Fibroblast of skin of right biceps (primary cell): ENCODE measurements at regions not wholly inside any gene's neighbourhood (a gene's known extent, or its start where the extent isn't known, plus 50 kb on each side); places are given as distances from the start of the nearest gene placed in this dataset.
A peak's percentile ranks its signal among the peaks of the same experiment; 100 is the strongest.
"Not testable (repeated sequence)": the region's sequence is repeated elsewhere in the genome, so short reads cannot be mapped to it uniquely, and the experiment has no call there.

ENCODE experiments used
- DNase-seq: peaks from one replicate; pipeline ENCODE4 v3.0.0-alpha.2; 2013

DNA sequence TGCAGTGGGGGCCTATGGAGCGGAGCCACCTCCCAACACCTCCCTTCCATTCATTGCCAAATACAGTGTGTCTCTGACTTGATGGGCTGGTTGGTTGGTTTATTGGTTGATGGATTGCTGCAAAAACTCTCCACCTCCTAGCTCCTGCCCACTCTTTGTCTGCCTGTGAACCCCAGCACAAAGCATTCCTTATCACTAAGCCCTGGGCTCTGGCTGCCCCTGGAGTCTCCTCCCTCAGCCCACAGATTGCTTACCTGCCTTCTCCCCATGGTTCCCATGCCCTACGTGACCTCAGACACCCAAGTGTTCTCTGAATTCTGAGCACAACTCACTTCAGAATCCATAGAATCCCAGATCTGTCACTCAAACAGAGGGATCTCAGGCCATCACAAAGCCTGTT is 139.1 kb upstream of the TPM1 start:
- no peak for DNase-seq

DNA sequence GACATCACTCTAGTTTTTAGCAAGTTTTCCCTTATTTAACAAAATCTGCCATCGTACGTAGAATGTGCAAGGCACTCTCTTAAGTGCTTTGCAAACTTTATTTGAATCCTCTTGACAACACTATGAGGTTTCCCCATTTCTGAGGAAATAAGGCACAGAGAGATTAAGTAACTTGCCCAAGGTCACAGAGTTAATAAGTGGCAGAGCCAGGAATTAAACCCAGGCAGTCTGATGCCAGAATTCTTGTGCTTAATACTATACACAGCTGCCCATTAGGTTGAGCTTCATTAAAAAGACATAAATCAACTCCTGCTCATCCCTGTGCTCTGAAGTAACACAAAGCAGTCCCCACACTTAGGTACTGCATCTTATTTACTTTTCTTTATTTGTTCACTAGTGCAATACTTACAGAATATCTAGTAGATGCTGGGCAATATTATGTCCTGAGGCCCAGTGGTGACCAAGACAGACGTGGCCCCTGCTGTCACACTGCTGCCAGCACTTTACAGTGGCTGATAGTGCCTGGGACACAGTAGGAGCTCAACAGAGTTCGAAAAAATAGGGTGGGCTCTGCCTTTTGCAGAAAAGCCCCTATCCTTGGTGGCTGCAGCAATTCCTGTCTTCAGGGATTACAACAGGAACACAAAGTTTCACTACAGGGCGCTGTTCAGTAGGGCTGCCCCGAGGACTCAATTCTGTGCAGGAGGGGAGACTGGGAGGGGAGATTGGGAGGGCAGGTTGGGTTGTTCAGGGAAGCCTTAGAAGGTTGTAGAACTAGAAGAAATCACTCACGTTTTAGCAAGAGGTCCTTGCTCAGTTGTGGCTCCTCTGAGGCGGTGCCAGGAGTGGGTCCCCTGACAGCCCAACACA is 138.3 kb upstream of the TPM1 start:
- no peak for DNase-seq

DNA sequence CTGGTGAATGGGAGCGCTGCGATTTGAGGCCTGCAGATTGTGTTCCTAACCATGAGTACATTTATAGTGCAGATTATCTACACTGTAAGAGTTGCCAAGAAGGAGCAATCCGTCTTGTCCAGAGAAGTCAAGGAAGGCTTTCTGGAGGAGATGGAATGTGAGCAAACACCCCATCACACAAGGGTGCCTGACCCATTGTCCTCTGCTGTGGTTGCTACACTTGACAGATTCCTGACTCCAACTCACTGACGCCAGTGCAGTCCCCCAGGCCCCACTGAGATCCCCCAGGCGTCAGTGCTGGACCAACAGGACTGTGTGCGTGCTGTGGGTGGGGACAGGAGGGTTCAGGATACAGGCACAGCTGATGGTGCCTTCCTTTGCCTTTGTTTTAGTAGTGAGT is 135.9 kb upstream of the TPM1 start:
- DNase-seq: no peak

DNA sequence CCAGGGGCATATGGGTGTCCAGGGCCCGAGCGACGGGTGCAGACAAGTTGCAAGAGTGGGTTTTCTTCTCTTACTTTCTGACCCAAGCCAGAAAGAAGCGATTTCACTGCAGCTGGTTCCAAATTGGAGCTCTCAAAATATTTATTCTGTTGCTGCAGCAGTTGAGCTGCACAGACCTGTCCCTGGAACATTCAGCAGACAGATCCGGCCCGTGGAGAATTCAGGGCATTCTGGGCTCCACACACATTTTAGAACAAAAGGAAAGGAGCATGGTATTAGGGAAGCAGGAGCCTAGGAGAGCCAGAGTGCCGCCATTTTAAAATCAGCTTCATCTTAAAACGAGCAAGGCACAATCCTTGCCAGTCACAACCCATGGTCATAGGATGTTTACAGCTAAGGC is 135.3 kb upstream of the TPM1 start:
- no peak for DNase-seq

DNA sequence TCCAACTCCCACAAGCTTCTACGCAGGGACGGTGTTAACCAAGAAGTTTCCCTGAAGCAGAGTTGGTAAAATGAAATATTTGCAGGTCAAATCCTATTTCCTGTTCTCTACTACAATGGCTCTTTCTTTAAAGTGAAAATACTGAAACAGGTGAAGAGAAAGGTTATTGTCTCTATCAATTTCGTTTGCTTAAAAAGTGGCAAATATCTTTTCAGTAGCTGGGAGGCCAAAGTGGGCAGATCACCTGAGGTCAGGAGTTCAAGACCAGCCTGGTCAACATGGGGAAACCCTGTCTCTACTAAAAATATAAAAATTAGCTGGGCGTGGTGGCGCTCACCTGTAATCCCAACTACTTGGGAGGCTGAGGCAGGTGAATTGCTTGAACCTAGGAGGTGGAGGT is 134.2 kb upstream of the TPM1 start:
- not testable (repeated sequence) for DNase-seq

DNA sequence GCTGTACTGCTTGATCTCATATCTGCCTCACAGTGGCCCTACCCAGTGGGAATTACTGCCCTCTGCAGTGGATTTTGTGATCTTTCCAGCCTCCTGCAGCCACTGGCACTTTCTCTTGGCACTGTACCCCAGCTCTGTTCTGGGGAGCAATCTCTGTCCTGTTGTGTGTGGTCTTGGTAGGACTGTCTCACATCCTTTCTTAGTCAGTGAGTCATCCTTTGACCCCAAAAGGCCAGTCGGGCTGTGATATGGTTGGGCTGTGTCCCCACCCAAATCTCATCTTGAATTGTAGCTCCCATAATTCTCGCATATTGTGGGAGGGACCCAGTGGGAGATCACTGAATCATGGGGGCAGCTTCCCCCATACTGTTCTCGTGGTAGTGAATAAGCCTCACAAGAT is 133.3 kb upstream of the TPM1 start:
- peak; percentile 32 for DNase-seq

DNA sequence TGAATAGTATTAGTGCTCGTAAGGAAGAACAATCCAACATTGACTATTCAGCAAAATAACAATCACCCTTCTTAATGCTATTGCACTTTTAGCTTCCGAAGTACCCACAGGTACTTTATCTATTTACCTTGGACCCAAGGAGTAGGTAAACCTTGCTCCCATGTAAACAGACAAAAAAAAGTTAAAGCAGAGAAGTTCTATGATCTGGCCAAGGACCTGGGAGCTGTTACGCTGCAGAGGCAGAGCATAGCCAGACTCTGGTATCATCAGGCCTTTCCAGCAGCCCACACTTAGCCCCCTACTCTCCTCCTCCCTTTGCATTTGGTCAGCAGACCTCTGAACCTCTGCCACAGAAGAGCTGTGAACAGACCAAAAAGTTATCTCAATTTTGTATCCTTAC is 130.3 kb upstream of the TPM1 start:
- DNase-seq: no peak

DNA sequence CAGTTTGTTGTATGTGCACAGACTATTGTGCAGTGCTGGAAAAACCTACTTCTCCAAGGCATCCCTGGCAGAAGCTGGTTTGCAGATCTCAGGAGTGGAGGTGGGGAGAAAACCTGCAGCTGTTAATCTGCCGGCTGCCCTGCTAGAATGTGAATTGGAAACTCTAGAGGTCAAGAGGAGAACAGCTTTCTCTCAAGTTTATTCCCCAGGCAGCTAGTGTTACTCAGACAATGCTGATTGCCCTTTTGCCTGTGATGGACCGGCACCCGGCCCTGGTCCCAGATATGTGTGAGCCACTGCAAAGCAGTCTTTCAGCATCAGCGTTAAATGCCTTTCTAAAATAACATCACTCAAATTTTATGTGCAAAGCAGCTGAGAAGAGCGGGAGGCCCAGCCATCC is 129.7 kb upstream of the TPM1 start:
- no peak for DNase-seq

DNA sequence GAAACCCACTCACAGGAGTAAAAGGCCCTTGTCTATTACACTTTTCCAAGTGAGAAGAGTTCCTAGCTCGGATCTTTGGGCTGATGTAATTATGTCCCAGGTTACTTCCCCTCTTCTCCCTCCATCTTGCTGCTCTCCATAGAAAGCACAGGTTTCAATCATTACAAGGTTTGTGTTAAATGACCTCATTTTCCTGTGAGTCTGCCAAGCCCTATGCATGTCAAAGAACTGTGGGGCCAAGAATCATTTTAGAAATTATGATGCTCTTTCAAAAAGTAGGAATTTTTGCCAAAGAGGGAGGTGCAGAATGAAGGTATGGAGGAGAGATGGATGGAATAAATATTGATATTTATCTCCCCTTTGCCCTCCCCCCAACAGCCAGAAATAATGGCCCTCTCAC is 129.3 kb upstream of the TPM1 start:
- peak; percentile 41 for DNase-seq

DNA sequence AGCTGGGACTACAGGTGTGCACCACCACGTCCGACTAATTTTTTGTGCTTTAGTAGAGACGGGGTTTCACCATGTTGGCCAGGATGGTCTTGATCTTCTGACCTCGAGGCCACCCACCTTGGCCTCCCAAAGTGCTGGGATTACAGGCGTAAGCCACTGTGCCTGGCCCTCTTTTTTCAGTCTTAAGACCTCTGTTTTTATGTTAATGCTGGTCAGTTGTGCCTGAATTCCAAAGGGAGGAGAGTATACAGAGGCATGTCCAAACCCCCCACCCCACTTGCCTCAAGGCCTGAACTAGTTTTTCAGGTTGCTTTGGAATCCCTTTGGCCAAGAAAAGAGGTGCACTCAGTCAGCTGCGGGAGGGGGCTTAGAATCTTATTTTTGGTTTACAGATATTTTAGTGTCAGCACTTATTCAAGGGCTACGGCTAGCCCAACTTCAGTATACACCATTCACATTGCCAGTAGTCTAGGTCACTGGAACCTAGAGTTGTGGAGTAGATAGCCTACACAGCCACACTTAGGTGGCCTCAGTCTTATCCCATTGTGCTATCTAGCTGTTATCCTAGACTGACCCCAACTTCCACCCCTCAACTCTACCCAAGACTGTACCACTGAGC is 128.0 kb upstream of the TPM1 start:
- no peak for DNase-seq

DNA sequence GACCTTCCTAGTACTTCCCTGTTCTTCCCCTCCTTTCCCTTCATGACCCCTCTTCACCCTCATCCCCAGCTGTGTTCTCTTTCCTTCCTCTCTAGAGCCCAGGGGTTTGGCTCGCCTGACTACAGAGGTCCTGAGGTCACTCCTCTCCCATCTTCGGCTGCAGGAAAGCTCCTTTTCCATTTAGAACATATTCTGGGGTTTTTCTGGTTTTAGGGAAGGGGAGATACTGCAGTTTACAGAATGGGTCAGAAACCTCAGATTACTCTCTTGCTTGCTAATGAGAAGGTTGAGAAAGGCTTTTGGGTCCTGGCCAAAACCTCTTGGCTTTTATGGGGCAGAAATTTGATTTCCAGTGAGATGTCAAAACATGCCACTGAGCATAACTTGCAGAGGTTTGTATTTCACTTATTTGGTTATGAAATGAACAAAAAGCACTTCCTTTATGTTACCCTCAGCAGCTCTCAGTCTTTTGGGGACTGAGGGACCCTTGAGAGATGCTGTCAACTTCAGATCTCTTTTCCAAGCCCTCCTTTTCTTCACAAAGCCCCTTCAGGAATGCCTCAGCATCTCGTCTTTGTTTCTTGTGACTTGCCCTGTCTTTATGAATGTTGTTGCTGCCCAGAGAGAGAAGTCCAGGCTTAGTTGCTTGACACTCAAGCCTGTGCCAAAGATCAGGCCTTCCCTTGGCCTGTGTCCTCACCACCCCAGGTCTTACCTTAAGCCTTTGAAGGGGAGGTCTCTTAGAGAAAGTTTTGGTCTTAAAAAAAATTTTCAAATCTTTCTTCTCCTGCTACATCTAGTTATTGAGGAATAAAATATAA is 121.7 kb upstream of the TPM1 start:
- DNase-seq: peak; percentile 78

DNA sequence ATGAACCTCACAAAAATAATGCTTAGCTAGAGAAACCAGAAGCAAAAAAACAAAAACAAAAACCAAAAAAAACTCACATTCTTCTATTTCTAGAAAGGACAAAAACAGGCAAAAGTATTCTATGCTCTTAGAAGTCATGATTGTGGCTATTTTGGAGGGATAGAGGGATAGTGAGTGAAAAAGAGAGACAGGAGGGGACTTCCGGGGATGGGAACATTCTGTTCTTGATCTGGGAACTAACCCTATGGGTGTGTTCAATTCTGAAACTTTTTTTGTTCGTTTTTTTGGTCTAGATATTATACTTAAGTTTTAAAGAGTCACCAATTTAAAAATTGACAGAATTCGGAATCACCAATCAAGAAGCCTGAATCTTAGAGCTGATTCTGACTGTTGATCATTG is 120.0 kb upstream of the TPM1 start:
- no peak for DNase-seq

DNA sequence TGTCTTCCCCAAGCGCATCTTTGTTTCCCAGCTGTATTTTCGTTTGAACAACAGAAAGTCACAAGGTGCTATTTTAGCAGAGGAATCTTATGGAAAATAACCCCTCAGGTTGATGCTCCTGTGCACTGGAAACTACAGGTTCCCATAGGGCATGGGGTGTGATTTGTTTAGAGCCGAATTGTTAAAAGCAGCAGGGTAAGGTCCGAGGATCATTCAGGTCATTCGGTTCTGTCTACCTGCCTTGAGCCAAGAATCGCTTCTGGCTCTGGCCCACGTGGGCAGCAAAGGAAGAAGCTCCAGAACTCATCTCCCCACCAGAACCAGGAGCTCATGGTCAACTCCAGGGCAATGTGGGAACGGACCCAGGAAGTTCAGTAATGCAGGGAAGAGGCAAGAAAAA is 116.7 kb upstream of the TPM1 start:
- DNase-seq: no peak

DNA sequence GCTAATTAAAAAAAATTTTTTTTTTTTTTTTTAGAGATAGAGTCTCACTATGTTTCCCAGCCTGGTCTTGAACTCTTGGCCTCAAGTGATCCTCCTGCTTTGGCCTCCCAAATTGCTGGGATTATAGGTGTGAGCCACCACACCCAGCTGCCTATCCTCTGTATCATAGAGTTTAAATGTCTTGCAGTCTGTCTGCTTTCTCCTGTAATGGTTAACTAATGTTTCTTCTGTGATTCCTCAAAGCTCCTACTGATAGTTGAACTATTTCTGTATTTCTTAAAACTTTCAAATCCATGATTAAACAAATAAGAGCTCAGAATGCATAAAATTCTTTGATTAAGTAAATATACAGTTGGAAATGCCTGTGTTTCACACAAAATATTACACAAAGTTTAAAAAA is 115.4 kb upstream of the TPM1 start:
- no peak for DNase-seq

DNA sequence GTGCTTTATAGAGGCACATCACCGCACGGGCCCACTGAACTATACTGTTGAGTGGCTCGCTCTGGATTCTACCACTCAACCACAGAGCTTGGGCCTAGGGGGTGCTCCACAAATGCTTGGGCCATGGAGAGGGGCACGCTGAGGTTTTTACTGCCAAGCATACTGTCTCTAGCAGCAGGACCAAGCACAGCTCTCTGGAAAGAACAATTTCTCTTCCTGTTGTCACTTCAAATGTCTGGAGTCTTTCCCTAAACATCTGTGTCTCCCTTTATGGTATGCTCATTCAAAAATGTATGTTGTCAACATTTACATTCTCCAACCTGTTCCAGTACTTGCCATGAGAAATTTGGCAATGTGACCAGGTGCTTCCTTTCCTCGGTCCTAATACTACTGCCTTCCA is 114.7 kb upstream of the TPM1 start:
- peak; percentile 77 for DNase-seq

DNA sequence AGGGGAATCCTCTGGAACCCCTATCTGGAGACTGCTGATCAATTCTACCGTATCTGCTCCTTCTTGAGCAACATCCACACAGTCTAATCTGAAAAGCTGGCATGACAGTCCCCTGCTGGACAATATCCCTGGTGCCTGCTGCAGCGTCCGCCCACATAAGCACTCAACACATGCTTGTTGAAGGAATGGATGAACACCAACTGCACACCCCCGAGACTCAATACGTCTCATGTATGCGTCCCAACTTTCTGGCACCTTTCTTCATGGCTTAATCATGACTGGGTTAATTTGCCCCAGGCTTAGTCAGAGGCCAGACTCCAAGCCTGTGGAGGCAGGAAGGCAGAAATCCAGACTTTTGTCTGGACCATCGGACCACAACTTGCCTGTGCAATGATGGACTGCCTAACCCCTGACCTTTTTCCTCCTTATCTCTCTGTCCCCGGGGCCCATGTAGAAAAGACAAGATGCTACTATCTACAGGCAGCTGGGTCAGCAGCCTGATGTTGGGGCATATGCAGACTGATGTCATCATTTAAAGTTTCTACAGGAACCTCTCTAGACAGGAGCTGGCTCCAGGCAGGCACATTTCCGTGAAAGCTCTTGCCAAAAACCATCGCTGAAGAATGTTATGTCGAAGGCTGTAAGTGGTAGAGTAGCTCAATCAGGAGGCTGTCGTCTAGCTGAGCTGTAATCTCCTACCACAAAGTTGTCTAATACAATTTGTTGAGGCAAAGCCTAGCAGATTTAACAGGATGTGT is 114.1 kb upstream of the TPM1 start:
- DNase-seq: peak; percentile 99

DNA sequence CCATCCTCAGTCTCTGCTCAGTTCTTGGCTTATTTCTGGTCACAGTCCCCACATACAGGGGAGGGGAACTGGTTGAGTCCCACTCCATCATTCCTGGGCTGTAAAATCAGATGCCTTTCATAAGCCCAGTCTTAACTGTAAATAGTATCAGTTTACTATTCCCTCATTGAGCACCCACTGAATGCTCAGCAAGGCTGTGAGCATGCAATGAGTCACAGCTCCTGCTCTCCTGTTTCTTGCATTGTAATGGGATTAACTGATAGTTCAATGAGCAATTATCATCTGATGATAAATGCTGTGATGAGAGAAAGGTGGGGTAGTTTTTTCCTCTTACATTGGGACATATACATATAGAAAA is 113.6 kb upstream of the TPM1 start:
- no peak for DNase-seq

DNA sequence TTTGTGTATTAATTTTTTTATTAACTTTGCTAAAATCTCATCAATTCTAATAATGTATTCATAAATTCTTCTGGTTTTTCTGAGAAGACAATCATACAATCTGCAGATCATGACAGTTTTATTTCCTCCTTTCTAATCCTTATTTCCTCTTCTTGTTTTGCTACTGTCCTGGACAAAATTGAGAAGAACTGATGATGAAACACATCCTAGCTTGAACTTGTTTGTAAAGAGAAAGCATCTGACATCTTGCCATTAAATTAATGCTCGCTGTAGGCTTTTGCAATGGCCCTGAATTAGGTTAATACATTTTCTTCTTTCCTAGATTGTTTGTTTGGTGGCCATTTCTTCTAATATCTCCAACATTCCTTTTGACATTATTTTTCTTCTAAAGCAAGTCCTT is 110.9 kb upstream of the TPM1 start:
- DNase-seq: no peak

DNA sequence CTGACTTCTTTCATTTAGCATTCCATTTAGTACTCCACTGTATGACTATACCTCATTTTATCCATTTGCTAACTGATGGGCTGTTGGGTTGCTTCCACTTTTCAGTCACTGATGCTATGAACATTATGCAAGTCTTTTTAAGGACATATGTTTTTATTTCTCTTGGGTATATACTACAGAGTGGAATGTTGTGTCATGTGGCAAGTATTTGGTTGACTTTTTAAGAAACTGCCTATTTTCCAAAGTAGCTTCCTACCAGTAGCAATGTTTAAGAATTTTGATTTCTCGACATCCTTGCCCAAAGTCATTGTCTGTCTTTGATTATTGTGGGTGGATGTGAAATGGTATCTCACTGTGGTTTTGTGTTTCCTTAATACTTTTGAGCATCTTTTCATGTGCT is 110.1 kb upstream of the TPM1 start:
- DNase-seq: peak; percentile 98

DNA sequence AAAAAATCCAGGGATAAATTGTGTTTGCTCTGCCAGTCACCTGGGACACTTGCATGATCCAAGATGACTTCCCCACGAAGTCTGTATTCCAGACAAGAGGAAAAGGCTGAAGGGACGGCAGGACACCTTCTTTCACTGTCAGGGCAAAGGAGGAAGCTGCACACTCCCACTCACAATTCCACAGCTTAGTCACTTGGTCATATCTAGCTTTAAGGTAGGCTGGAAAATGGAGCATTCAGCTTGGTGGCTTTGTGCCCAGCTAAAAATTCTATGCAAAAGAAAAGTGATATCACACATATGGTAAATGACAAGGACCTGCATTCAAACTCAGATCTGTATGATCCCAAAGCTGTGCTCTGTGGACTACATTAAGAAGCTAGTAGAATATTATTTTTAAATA is 109.2 kb upstream of the TPM1 start:
- peak; percentile 38 for DNase-seq

DNA sequence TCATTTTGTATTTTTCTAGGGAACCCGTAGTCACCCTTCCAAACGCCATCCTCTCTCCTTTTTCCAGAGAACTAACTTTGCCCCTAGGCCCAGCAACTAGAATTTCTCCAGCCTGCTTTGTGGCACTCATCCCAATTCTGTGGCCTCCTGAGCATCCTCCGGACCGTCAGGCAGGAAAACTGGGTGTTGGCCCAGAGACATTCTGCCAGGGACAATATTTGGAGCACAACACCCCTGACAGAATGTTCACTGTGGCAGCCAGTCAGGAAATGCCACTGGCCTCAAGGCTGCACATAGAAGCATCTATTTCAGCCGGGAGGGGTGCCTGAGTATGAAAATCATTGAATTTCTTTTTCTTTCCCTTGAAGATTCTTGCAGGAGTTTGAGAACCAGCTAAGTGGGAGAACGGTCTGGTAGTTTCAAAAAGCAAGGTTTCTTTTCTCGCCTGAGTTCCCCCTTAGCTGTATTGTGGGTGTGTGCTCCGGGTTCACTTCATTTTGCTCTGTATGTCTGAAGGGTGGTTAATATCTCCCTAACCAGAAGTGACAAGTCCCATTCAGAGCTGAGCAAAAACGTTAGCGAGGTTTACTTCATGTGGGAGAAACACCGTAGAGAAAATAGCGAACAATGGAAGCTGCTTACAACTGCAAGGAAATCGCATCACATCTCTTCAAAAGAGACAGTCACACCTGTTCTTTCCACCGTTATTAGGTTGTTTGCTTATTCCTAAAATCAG is 108.1 kb upstream of the TPM1 start:
- DNase-seq: no peak

DNA sequence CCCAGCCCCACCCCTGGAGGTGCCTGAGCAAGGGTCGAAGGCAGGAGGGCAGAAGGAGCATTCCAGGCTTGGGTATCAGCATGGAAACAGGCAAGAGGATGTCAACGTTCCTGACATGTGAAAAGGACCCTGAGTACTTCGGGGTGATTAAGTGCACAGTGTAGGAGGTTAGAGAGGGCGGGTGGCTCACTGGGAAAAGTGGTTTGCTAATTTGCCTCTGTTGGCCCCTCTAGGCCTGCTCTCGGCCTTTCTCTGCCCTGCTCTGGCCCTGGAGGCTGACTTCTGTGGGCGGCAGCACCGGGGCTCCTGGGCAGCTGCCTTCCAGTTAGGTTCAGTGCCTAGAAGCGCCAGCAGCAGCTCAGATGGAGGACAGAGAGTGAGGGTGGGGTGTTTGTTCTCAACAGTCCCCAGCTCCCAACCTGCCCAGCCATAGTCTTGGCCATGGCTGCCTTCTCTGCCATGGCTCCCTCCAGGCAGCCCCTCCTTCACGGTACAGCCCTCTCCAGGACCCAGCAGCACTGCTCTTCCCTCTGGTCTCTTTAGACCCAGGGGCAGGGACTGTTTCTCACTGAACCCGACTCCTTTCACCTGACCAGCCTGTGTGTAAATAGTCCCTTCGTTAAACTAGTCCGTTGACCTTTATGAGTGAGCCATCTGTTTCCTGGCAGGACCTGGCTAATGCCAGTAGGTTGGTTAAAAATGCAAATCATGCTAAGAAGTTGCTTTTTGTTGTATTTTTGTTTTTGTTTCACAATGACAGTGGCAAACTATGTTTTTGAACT is 107.1 kb upstream of the TPM1 start:
- no peak for DNase-seq
